ENCODE measurements at regions not wholly inside any gene's neighbourhood (a gene's known extent, or its start where the extent isn't known, plus 50 kb on each side); places are given as distances from the start of the nearest gene placed in this dataset.

DNA sequence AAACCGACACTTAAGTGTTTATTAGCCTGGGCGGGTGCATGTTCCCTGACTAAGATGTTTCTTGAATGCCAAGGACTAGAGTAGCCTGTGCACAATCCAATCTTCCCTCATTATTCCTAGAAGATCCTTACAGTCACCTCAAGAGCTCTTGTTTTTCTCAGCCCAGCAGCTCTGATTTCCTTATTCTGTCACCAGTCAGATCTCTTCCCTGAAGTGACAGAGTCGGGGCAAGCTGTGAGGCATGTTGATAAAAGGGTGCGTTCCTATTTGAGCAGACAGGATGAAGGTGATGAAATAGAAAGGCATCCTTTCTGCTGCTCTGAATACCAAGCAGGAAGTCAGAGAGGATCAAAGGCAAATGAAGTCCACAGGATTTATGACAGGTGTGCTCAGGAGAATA, 125.6 kb upstream of the MCTP2 start:
- no peak overlapping the region for H3K27ac ChIP-seq
- TF ChIP-seq ZFX (IDR thresholded peaks at IDR 0.05) = no peak
- TF ChIP-seq, protein P1, sequence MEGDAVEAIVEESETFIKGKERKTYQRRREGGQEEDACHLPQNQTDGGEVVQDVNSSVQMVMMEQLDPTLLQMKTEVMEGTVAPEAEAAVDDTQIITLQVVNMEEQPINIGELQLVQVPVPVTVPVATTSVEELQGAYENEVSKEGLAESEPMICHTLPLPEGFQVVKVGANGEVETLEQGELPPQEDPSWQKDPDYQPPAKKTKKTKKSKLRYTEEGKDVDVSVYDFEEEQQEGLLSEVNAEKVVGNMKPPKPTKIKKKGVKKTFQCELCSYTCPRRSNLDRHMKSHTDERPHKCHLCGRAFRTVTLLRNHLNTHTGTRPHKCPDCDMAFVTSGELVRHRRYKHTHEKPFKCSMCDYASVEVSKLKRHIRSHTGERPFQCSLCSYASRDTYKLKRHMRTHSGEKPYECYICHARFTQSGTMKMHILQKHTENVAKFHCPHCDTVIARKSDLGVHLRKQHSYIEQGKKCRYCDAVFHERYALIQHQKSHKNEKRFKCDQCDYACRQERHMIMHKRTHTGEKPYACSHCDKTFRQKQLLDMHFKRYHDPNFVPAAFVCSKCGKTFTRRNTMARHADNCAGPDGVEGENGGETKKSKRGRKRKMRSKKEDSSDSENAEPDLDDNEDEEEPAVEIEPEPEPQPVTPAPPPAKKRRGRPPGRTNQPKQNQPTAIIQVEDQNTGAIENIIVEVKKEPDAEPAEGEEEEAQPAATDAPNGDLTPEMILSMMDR (conservative IDR thresholded peaks at IDR 0.05) = no peak

DNA sequence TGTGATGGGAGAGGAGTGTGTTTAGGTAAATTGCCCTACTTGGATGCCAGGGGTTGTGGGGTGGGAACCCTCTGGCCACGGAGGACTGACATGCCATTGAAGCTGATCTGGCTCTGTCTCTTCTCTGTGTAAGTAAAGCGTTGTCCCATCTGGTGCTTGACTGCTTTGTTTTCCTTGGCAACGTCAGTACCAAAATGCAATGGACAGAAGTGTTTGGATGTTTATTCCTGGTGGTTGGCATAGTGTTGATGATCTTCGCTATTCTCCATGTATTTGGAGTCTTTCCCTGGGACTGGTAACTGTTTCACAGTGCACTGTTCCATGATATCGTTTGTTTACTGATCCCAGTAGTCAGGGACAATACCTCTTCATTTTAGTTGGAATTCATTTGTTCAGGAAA, 130.5 kb upstream of the MCTP2 start:
- H3K27ac ChIP-seq = no peak overlapping the region
- no peak for TF ChIP-seq ZFX (IDR thresholded peaks at IDR 0.05)
- TF ChIP-seq, protein P1 (conservative IDR thresholded peaks at IDR 0.05) = no peak

DNA sequence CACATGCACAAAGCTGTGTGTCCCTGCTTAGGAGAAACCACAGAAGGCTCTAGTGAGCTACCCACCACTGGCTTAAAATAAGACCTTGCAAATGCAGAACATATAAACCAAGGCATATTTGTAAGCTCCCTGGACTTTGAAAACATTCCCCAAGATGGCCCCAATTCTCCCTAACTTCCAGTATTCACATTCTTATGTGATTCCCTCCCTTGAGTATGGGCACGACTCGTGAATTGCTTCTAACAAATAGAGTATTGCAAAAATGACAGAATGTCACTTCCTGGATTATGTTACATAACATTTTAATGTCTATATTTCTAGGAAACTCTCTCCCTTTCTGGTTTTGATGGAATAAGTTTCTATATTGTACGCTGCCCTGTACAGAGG, 131.8 kb upstream of the MCTP2 start:
- H3K27ac ChIP-seq = no peak overlapping the region
- no peak for TF ChIP-seq ZFX (IDR thresholded peaks at IDR 0.05)
- TF ChIP-seq, protein P1 (conservative IDR thresholded peaks at IDR 0.05) = no peak

DNA sequence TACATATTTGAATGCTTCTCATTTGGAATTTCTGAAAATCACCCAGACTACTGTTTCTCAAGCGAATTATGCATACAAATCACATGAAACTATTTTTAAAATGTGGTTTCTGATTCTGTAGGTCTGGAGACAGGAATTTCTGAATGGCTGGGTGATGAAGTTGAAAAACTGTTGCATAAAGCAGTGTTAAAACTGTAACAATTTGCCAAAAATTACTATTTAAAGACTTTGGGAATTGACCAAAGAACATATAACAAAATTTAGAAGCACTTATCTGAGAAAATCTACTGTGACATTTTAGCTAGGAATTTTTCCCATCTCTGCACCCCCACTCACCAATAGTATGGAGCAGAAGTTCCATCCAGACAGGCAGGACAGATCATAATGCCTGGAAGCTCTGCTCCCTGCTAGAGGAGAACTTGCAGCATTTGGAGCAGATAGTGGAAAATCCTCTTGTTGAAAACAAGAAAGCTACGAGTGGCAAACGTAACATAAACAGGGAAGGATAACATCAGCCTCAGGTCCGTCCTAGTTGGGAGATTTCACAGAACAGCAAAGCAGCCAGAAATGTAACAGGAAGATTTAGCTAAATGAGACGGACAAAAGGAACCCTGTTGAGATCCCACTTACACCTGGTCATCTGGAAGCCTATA, 132.3 kb upstream of the MCTP2 start:
- TF ChIP-seq, protein P1 (conservative IDR thresholded peaks at IDR 0.05) = no peak
- TF ChIP-seq ZFX (IDR thresholded peaks at IDR 0.05) = no peak
- H3K27ac ChIP-seq = no peak overlapping the region

DNA sequence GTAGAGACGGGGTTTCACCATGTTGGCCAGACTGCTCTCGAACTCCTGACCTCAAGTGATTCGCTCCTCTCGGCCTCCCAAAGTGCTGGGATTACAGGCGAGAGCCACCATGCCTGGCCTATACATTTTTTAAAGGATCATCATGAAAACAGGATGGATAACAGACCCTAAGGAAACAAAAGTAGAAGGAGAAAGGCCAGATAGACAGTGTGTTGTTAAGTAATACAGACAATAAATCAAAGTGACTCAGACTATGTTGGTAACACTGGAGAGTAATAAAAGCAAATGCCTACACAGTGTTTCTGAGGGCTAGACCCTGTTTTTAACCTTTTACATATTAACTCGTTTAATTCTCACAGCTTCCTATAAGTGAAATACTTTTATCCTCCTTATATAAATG, 133.8 kb upstream of the MCTP2 start:
- TF ChIP-seq, protein P1 (conservative IDR thresholded peaks at IDR 0.05) = no peak
- no peak for TF ChIP-seq ZFX (IDR thresholded peaks at IDR 0.05)
- H3K27ac ChIP-seq = no peak overlapping the region

- TF ChIP-seq ZFX (IDR thresholded peaks at IDR 0.05) = no peak
- TF ChIP-seq, protein P1 (conservative IDR thresholded peaks at IDR 0.05) = no peak
- no peak overlapping the region for H3K27ac ChIP-seq
Observed at GRCh38 chr15:94094310-94094709, 137.1 kb upstream of the MCTP2 start.

DNA sequence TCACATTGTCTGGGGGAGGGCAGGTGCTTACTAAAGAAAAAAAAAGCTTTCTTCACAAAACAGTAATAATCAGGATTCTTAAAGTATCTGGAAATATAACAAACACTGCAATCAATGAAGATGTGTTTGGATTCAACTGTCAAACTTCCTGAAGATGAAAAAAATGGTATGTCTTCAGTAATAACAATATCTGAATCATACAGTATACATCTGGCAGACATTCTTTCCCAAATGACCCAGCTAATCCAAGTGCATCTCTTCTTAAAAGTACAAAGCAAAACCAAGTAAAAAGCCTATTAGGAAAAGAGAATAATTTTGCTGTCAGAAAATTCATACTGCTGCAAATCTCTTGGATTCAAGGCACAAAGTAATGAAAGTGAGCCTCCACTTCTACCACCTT, 145.0 kb upstream of the MCTP2 start:
- H3K27ac ChIP-seq = no peak overlapping the region
- TF ChIP-seq, protein P1 (conservative IDR thresholded peaks at IDR 0.05) = no peak

Data from C4-2B (cell line).